ENCODE measurements at regions not wholly inside any gene's neighbourhood (a gene's known extent, or its start where the extent isn't known, plus 50 kb on each side); places are given as distances from the start of the nearest gene placed in this dataset.
"Not testable (repeated sequence)": the region's sequence is repeated elsewhere in the genome, so short reads cannot be mapped to it uniquely, and the experiment has no call there.

DNA sequence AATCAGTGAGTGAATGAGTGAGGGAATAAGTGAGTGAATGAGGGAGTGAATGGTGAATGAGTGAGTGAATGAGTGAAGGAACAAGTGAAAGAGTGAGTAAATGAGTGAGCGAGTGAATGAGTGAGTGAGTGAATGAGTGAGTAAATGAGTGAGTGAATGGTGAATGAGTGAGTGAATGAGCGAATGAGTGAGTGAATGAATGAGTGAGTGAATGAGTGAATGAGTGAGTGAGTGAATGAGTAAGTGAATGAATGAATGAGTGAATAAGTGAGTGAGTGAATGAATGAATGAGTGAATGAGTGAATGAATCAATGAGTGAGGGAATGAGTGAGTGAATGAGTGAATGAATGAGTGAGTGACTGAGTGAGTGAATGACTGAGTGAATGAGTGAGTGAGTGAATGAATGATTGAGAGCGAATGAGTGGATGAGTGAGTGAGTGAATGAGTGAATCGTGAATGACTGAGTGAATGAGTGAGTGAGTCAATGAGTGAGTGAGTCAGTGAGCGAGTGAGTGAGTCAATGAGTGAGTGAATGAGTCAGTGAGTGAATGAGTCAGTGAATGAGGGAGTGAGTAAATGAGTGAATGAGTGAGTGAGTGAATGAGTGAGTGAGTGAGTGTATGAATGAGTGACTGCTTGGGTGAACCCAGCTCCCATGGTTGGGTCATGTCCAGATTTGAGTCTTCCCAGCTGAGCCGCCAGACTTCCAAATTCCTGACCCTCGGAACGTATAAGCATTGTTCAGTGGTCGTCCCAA, 133.0 kb downstream of the NPIPB11 start:
- DNase-seq, result not testable (repeated sequence)

DNA sequence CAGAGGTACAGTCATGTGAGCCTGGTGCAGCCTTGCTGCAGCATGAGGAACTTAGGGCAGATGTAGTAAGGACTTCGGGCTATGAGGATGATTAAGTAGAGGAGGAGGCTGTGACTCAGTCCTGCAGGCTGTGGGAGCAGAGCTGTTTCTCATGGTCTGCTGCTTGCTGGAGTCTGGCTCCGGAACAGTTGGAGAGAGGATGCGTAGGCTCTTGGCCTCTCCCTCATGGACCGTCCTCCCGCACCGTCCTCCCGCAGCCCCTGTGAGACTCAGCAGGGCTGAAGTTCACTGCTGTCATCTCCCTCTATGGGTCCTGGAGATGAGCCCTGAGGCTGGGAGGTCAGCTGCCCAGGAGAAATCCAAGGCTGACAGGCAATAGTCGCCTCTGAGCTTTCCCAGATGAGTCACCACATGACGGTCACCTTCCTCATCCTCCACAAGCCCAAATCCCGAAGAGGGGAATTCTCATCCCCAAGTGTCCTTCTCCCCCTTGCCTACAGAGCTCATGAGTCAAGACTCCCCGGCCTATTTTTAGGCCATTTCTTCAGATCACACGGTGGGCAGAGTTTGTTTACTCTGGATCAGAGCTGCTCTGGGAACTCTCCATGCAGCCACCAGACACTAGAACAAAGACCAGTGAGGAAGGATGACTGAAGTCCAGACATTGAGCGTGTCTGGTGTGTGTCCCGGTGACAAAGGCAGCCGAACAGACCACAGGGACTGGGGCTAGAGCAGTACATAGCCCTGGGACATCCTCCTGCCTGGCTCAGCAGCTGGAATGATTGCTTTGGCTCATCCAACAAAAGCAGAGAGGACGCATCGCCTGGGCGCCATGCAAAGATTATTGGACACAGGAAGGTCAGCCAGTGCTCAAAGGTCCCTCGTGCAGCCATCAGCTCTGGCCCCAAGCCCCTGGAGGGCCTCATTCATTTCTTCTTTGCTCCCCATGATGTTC, 134.5 kb downstream of the NPIPB11 start:
- not testable (repeated sequence) for DNase-seq

GRCh38 chr16:29270923-29271322, 135.6 kb downstream of the NPIPB11 start:
- not testable (repeated sequence) for DNase-seq

- DNase-seq, result not testable (repeated sequence)
Observed at GRCh38 chr16:29270033-29270432, 136.5 kb downstream of the NPIPB11 start.

- not testable (repeated sequence) for DNase-seq
Observed at GRCh38 chr16:29269192-29269811, 137.2 kb downstream of the NPIPB11 start.

DNA sequence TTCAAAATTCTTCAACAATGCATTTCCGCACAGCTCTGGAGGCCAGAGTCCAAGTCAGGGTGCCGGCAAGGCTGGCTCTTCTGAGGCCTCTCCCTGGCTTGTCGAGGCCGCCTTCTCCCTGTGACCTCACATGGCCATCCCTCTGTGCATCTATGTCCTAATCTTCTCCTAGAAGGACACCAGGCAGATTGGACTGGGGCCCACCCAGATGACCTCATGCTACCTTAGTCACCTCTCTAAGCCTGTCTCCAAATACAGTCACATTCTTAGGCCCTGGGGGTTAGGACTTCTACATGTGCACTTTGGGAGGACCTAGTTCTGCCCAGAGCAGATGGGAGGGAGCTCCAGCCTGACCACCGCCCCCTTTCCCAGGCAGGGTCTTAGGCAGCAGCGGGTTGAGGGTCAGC, 137.7 kb downstream of the NPIPB11 start:
- DNase-seq, result not testable (repeated sequence)

DNA sequence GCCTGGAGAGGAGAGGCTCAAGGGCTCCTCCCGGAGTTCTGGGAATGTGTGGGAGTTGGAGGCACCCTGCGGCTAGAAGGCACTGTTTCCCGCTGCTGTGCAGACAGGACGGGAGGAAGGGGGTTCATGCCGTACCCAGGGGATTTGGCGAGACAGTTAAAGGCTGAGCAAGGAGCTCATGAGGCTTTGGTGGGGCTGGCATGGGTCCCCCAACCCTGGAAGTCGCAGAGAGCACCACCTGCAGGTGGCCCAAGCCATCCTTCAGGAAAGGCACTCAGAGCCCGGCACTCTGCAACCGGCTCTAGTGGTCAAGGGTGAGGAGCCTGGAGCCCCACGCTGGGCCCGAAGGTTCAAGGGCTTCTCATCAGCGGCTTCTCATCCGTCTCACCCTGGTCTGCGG, 138.2 kb downstream of the NPIPB11 start:
- DNase-seq, result not testable (repeated sequence)

GRCh38 chr16:29267891-29268290, 138.6 kb downstream of the NPIPB11 start:
- not testable (repeated sequence) for DNase-seq

DNA sequence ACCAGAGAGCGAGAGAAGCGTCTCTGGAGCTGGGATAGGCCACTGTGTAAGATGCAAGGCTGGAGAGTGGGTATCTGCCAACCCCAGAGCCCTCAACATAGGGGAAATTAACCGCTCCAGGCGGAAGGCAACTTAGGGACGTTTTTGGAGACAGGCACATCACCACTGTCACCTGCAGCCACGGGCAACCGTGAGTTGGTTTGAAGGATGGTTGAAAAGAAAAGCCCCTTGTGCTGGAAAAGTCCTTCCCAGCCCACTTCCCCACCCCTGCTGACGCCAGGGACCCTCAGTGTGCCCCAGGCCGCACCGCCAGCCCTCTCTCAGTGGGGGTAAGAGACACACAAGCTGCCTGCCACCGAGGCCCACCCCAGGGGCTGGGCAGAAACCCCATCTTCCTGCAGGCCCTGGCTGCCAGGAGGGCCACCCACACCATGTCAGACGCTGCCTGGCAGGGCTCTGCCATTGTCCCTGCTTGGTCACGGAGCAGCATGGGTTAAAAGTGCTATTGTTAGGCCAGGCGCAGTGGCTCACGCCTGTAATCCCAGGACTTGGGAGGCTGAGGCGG, 139.4 kb downstream of the NPIPB11 start:
- not testable (repeated sequence) for DNase-seq

DNA sequence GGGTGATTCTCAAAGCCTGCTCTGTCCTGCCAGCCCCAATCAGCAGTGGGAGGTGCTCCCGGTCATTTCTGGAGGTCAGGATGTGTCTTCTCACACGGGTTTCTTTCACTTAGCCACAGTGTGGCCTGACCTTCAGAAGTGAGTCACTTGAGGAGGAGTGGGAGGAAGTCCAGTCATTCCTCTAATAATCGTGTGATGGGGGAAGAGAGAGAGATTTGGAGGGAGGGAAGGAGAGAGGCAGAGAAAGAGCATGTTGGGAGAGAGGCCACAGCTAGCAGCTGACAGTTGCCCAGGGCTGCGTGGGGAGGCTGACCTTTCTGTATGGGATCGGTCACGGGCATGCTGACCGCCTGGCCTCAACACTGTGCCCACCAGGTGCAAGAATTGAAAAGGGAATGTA, 139.9 kb downstream of the NPIPB11 start:
- DNase-seq, result not testable (repeated sequence)

DNA sequence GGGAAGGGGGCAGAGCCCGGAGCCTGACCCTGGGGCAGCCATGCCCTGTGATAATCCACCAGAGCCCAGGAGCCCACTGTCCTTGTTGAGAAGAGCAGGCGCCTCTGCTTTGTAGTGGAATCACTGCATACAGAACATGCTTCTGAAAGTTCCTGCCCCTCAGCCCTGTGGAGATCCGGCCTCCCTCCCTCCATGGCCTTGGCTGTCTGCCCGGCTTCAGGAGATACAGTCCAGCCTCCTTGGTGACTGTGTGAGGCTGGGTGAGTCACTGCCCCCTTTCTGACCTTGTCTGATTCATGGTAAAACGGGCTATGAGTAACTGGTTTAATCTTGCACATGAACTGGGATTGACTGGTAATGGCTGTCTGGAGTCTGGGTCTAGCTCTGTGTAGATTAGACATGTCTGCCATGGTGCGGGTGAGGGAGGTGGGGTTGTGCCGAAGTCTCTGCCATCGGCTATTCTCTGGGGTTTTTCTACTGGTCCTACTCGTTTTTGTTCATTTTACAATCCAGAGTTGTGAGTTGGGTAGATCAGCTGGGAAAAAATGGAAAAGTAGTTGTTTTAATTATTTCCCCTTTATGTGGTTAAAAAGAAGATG, 141.2 kb downstream of the NPIPB11 start:
- DNase-seq, result not testable (repeated sequence)

- DNase-seq, result not testable (repeated sequence)
Observed at GRCh38 chr16:29264080-29264837, 142.3 kb downstream of the NPIPB11 start.

DNA sequence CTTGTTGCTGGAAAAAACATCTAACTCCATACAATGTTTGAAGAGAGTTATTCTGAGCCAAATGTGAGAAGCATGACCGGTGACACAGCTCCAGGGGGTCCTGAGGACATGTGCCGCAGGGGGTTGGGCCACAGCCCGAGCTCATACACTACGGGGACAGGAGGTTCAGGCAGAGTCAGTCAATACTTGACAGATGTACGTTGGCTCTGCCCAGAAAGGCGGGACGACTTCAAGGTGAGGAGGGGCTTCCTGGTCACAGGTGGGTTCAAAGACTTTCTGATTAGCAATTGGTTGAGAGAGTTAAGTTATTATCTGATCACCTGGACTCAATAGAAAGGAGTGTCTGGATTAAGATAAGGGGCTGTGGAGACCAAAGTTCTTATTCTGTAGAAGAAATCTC, 143.8 kb downstream of the NPIPB11 start:
- DNase-seq, result not testable (repeated sequence)

DNA sequence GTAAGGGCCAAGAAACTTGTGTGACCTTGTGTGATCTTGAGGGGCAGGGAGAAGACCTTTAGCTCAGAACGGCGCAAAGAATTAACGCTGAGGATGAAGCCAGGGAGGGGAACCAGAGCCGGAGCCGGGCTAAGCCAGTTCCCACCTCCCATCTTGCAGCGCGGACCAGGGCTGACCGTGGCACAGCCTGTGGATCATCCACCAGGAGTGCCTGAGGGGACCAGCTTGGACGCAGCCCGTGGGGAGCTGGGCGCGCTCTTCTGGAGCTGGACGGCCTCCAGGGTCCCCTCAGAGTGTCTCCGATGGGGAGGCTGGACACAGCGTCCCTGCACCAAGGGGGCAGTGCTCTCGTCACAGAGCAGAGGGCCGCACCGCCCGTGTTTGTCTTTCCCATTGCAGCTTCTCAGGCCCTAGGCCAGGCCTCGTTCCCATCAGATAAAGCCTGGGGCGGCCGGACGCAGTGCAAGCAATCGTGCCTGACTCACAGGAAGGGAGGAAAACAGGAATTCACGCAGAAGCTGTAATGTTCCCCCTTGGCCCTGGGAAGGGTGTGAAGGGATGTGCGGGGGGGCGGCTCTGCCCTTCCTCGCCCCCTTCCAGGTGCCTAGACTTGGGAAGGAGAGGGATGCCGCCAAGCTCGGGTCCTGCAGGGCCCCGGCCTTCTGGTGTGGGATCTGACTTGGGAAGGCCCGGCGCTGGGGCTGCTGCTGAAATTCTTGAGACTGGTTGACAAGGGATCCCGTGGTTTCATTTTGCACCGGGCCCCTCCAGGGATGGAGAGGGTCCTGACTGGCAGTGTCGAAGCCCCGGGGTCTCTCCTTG, 144.9 kb downstream of the NPIPB11 start:
- DNase-seq, result not testable (repeated sequence)

GRCh38 chr16:29260683-29261426, 145.7 kb downstream of the NPIPB11 start:
- not testable (repeated sequence) for DNase-seq

DNA sequence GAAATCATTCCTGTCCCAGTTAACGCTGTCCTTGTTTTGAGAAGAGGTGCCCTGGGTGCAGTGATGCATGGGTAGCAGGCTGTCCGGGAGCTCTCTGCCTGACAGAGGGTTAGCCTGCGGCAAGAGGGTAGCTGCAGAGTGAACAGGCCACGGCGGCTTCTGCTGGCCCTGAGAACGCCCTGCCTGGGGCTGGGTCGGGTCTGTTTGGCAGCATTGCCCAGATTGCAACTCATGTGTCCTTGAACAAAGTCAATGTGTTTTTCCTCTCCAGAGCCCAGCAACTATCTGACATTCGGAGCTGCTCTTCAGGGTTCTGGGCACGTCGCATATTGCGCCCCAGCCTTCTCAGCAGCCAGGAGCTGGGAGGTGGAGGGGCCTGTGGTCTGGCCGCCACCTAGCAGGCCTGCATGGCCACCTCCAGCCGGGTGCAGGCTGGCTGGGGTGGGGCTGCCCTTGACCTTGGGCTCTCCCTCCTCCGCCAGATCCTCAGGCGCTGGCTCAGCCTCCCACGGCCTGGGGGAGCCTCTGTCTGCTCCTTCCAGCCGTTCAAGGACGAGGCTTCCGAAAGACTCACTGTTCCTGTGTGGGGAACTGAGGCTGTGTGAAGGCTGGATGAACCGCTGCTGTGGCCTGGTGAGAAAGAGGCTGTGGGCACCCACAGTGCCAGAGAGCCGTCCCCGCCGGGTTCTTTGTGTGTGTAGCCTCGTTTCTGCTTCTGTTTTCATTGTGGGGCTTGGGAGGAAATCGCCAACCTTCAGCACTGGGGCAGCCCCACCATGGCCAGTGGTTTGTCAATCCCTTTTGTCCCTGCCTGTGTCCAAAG, 146.7 kb downstream of the NPIPB11 start:
- DNase-seq, result not testable (repeated sequence)

DNA sequence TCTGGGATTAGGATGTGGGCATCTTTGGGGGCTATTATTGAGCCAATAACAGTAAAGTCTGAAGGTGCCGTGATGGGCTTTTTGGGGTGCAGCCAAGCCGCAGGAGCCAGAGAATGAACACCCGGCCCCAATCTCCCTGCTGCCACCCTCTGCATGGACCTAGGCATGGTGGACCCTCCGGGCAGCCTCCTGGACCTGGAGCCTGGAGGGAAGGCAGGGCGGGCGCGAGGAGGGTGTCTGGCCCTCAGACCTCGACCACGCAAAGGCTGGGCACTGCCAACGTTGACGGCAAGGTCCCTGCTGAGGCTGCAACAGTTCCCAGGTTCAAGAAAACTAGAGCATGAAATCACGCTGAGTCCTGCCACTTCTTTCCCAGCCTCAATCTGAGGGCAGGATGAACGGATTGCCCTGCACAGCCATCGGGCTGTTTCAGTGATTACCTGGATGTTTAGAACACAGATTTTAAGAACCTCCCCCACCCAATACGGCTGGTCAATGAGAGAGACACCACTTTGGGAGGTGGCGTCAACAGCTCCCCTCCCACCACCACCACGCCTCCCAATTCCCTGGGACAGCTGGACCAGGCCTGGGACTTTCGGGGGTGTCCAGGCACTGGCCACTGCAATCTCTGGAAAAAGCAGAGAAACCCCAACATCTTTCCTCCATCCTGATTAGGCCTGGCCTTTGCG, 147.4 kb downstream of the NPIPB11 start:
- DNase-seq, result not testable (repeated sequence)

Measured in DMS79 treated with DMSO at 0.1 percent for 48 hours (cell line).